Right ventricle myocardium inferior (tissue), 1 donor: ENCODE measurements at regions not wholly inside any gene's neighbourhood (a gene's known extent, or its start where the extent isn't known, plus 50 kb on each side); places are given as distances from the start of the nearest gene placed in this dataset.

Experiments used
- ATAC-seq: fragments of 200-7000 bp; cut with Tn5 transposase; one replicate; pipeline ENCODE4 v1.9.1; 2020; ENCODE audit warnings: mild to moderate bottlenecking, moderate library complexity
- DNase-seq: peaks from one replicate; pipeline ENCODE4 v3.0.0; 2021; ENCODE audit errors: missing footprints
- intact Hi-C: fragments of 100-400 bp; cut with DNase I; formaldehyde crosslinking; loops from one replicate; pipeline ENCODE4 v1.11.0; 2022
- donor health status: DM: no; HTN: yes; CAD: no; lungs with severe emphysema.

DNA sequence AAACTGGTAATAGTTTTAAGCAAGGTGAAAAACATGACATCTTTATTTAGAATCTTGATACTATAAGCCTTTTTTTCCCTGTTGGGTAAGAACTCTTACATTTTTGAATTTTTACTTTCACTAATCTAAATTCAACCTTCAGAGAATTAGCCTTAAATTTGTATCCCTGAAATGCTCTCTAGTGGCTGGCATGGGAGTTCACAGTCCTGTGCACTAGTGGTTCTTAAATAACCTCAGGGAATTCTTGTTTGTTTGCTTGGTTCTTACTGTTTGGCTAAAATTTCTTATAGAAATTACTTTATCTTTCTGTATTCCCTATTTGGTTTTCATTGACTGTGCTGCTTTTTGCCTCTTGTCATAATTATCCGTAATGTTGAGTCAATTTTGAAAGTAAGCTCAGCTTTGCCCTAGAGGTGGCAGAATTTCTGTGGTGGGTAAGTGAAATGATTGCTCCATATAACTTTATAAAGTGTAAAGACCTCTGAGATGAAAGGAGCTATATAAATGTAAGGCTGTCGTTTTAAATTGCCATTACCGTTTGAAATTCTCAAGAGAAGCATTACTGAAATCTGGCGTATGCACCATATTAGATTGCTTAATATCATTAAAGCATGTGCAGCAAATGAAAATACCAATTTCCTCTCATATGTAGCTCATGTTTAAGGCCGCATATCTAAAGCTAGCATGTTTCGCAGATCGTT lies 391.3 kb upstream of the FIGN start:
- DNase-seq (no peak), ATAC-seq (no peak)
- intact Hi-C loops: no loop called here

- ATAC-seq: no peak
- intact Hi-C loops: no loop called here
- no peak for DNase-seq
Measured at GRCh38 chr2:164115806-164116205, 380.0 kb upstream of the FIGN start.

DNA sequence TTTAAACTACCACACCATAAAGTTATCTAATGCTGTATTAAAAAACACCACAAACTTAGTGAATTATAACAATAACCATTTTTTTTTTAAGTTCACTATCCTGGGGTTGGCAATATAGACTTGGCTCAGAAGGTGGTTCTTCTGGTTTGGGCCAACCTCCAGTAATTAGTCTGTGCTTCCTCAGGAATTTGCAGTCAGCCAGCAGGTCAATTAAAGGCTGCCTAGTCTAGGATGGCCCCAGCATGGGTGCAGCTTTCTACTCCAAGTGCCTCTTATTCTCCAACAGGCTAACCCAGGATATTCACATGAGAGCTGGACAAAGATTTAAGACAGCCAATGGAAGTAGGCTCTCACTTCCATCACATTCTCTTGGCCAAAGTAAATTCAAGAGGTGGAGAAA lies 379.1 kb upstream of the FIGN start:
- intact Hi-C loops: no loop called here
- ATAC-seq: no peak
- DNase-seq: no peak

GRCh38 chr2:164112105-164112504 lies 376.3 kb upstream of the FIGN start:
- no peak for DNase-seq
- ATAC-seq: no peak
- intact Hi-C loops: no loop called here

DNA sequence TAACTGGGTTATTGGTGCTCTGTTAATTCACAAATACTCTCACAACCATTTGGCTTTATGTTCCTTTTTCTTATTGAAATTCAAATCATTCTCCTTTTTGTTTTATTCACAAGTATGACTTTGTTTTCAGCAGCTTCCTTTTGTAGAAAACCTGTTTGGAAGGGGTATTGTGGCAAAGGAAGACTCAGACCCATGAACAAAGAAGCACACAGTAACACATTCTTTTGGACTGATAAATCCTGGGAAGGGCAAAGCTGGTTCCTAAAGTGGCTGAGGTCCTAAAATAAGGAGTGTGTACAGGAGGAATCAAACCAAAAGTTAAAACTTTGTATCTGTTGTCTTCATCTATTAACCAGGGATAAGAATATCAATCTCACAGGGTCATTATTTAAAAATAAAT lies 374.7 kb upstream of the FIGN start:
- intact Hi-C loops: no loop called here
- DNase-seq (no peak), ATAC-seq (no peak)

DNA sequence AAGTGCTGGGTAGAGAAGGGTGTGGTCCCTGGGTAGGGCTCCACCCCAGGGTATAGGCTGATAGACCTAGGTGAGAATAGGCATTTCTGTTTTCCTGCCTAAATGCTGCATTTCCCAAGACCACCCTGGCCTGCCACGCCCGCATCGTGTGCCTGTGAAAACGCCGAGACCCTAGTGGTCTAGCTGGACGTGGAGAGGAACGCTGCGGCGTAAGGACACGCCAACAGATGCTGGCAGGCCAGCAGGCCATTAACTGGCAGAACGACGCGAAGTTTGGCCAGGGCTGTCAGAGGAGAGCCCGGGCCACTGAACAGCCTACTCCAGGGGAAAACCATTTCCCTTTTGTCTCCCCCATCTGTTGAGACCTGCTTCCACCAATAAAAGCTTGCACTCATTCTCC lies 373.2 kb upstream of the FIGN start:
- intact Hi-C loops: no loop called here
- no peak for ATAC-seq
- no peak for DNase-seq

DNA sequence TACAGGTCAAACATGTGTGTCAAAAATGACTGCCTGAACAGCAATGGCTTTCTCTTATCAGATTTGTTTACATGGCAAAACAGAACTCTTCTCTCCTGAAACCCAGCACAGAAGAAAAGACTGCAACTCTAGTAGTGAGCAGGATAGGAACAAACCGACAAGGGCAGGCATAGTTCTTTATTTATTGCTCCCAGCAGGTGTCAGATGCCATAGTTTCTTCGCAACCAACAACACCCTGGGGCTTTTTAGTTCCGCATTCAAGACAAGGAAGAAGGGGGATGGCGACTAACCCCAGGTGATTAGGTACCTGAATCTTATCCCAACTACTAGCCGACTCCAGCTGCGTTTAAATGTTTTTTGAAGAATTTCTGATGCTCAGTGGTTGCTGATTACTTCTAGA lies 367.5 kb upstream of the FIGN start:
- intact Hi-C loops: no loop called here
- DNase-seq (no peak), ATAC-seq (no peak)

DNA sequence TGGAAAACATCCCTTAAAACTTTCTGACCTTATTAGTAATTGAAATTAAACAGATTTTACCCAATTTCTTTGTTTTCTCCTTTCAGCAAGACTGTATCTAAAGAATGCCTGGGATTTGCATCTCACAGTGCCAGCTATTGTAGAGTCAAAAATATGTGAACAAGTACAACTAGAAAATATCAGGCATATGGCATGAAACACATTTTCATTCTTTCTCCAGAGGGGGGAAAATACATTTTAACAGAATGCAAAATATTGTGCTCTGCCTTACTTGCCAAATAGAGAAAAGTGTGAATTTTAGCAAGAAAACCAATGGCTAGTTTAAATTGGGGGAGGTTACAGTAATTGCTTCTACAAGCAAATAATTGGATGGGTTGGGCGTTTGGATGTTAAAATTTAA lies 366.6 kb upstream of the FIGN start:
- DNase-seq (no peak), ATAC-seq (no peak)
- intact Hi-C loops: no loop called here

DNA sequence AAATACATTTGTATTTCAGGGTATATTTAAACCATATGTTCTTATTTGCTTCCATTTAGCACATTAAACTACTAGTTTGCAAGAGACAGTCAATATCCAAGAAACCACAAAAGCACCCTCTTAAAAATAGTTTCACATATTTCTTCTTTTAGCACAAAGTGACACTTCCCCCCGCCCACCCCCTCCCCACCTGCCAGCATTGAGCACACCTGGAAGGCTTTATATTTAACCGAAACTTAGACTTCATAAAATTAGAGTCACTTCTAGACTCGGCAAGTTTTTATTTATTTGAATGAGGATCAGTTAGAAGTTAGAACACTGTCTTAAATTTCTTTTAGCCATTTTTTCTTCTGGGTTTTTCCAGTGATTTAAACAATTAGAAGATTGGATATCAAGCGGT lies 355.9 kb upstream of the FIGN start:
- intact Hi-C loops: no loop called here
- ATAC-seq (no peak), DNase-seq (no peak)

GRCh38 chr2:164090533-164090932 lies 354.7 kb upstream of the FIGN start:
- no peak for DNase-seq
- intact Hi-C loops: no loop called here
- ATAC-seq: no peak

- intact Hi-C loops: no loop called here
- ATAC-seq: no peak
- no peak for DNase-seq
Measured at GRCh38 chr2:164084066-164084465, 348.3 kb upstream of the FIGN start.

DNA sequence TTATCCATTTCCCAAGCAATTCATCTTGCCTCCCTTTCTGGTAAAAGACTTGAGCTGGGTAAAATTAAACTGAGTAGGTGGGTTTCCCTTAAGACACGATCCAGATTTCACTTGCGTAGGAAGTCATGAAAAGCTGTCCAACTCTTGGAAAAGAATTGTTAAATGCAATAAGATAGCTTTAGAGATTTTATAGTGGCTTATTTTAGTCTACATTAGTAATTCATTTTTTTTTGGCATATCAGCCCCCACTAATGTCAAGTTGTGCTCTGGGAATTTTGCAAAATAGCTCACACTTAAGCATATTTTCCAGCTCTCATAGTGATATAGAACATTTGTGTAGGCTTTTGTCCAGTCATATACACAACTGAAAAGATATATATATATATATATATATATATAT lies 344.7 kb upstream of the FIGN start:
- no peak for DNase-seq
- intact Hi-C loops: no loop called here
- no peak for ATAC-seq

DNA sequence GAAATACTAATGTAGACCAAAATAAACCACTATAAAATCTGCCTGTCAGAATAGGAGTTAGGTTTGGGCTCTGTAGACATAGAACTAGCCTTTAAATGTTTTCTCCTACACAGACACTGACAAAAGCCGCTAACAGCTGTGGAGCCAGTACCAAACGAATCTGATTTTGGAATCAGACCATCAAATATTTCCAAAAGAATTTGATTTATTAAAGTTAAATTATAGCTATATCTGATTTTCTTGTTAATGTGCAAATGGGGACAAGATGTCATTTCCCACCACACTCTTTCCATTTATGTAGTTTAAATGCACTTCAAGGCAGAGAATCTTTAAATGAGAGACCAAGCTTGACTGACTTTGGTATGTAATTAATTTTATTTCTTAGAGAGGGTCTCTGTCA lies 343.4 kb upstream of the FIGN start:
- no peak for ATAC-seq
- no peak for DNase-seq
- intact Hi-C loops: no loop called here

DNA sequence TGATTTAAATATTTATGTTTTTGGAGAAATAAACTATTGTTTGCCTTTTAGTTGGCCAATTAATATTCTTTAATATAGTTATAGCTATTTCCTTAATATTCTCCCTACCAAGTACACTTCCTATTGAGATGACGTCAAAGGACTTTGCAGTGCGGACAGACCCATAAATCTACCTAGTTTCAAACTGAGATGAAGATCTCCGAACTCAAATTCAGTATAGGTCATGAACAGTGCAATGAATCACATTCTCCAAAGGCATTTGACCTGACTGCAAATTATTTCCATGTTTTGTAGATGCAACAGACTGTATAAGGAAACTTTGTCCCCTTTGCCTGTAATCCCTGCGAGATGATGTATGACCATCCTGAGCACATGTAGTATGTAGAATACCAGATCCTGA lies 342.6 kb upstream of the FIGN start:
- DNase-seq: no peak
- no peak for ATAC-seq
- intact Hi-C loops: no loop called here

DNA sequence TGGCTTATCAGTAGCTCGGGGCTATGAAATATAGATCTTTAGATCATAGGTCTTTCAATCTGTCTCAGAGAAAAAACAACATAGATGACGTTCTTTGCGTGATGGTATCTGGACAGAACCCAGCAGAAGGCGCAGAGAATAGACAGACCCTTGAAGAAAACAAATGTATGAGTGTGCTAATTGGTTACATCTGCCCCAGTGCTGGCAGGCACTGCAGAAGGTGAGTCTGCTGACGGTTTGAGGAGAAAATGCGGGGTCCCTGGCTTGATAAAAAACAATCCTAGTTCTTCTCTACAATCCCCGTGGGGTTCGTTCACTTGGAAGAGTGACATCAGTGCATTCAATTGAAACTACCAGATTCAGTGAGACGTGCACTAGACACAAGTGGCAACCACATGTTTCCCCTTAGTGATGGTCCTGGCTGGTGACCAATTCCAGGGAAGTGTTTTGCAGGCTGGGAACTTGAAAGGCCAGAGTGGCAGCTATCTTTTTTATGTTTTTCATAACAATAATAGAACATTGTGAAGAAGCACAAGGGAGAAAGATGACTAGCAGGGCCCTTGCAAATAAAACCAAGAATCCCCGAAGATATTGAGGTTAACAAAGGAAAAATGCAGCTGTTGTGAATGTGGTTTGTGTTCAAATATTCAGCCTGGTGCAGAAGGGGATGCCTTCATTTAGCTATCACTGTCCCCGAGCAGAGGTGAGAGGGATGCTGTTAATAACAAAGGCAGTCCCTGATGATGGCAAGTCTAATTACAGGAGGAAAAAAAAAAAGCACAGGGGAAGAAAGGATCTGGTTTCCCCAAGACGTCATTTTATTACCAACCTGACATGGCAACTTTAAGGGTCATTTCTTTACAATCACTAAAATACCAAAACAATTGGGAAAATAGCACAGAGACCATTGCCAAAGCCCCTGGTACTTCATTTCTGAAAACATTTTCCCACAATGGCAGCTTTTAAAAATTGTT lies 337.6 kb upstream of the FIGN start:
- intact Hi-C loops: no loop called here
- no peak for DNase-seq
- ATAC-seq: no peak

DNA sequence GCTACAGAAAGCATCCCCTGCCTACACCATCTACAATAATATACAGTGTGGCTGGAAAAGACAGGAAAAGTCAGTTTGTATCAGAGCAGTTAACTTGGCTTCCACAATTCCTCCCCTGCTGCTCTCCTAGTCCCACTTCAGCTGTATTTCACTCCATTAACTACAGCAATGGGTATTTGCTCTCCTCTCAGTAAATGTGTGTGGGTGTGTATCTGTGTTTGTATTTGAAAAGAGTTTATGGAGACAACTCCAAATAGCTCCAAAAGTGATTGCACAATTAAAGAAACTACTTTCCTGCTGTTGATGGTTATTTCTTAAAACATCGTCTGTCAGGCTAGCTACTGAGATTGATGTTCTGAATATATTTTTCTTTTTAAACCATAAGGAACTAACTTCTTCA lies 333.7 kb upstream of the FIGN start:
- intact Hi-C loops: loop anchor here (10.0 kb wide), 1 partner anchor 875 kb away; no protein-coding TSS in a partner anchor
- no peak for ATAC-seq
- DNase-seq: no peak

GRCh38 chr2:164068063-164068462 lies 332.3 kb upstream of the FIGN start:
- no peak for ATAC-seq
- DNase-seq: no peak
- intact Hi-C loops: loop anchor here (10.0 kb wide), 1 partner anchor 873 kb away; no protein-coding TSS in a partner anchor

- intact Hi-C loops: loop anchor here (10.0 kb wide), 1 partner anchor 871 kb away; no protein-coding TSS in a partner anchor
- no peak for ATAC-seq
Measured at GRCh38 chr2:164066095-164066494, 330.3 kb upstream of the FIGN start.

GRCh38 chr2:164065038-164065437 lies 329.2 kb upstream of the FIGN start:
- no peak for DNase-seq
- intact Hi-C loops: loop anchor here (10.0 kb wide), 1 partner anchor 870 kb away; no protein-coding TSS in a partner anchor

More at GRCh38 chr2:164066095-164066494, 330.3 kb upstream of the FIGN start:
- no peak for DNase-seq

More at GRCh38 chr2:164065038-164065437, 329.2 kb upstream of the FIGN start:
- no peak for ATAC-seq
